ENCODE measurements at regions not wholly inside any gene's neighbourhood (a gene's known extent, or its start where the extent isn't known, plus 50 kb on each side); places are given as distances from the start of the nearest gene placed in this dataset.
"Not testable (repeated sequence)": the region's sequence is repeated elsewhere in the genome, so short reads cannot be mapped to it uniquely, and the experiment has no call there.

GRCh38 chr9:109653470-109653869 is 126.5 kb upstream of the PALM2AKAP2 start:
- DNase-seq (ENCODE audit: low read depth in 2 of 3, low spot score in 1 of 3) = no peak

- not testable (repeated sequence) for DNase-seq (ENCODE audit: low read depth in 2 of 3, low spot score in 1 of 3)
Observed at GRCh38 chr9:109663978-109664377, 116.0 kb upstream of the PALM2AKAP2 start.

- not testable (repeated sequence) for DNase-seq (ENCODE audit: low read depth in 2 of 3, low spot score in 1 of 3)
Observed at GRCh38 chr9:109665736-109666135, 114.3 kb upstream of the PALM2AKAP2 start.

GRCh38 chr9:109681301-109681700 is 98.7 kb upstream of the PALM2AKAP2 start:
- no peak for DNase-seq (ENCODE audit: low read depth in 2 of 3, low spot score in 1 of 3)

GRCh38 chr9:109682227-109682626 is 97.8 kb upstream of the PALM2AKAP2 start:
- DNase-seq (ENCODE audit: low read depth in 2 of 3, low spot score in 1 of 3) = no peak

GRCh38 chr9:109683521-109683920 is 96.5 kb upstream of the PALM2AKAP2 start:
- DNase-seq (ENCODE audit: low read depth in 2 of 3, low spot score in 1 of 3) = no peak

- no peak for DNase-seq (ENCODE audit: low read depth in 2 of 3, low spot score in 1 of 3)
Observed at GRCh38 chr9:109689701-109690100, 90.3 kb upstream of the PALM2AKAP2 start.

GRCh38 chr9:109699019-109699418 is 81.0 kb upstream of the PALM2AKAP2 start:
- no peak for DNase-seq (ENCODE audit: low read depth in 2 of 3, low spot score in 1 of 3)

- DNase-seq (ENCODE audit: low read depth in 2 of 3, low spot score in 1 of 3) = no peak
Observed at GRCh38 chr9:109704546-109704945, 75.5 kb upstream of the PALM2AKAP2 start.

- no peak for DNase-seq (ENCODE audit: low read depth in 2 of 3, low spot score in 1 of 3)
Observed at GRCh38 chr9:109705515-109705914, 74.5 kb upstream of the PALM2AKAP2 start.

- no peak for DNase-seq (ENCODE audit: low read depth in 2 of 3, low spot score in 1 of 3)
Observed at GRCh38 chr9:109707355-109707754, 72.6 kb upstream of the PALM2AKAP2 start.

GRCh38 chr9:109708451-109708945 is 71.5 kb upstream of the PALM2AKAP2 start:
- DNase-seq (ENCODE audit: low read depth in 2 of 3, low spot score in 1 of 3) = no peak

GRCh38 chr9:109709866-109710265 is 70.1 kb upstream of the PALM2AKAP2 start:
- no peak for DNase-seq (ENCODE audit: low read depth in 2 of 3, low spot score in 1 of 3)

- DNase-seq (ENCODE audit: low read depth in 2 of 3, low spot score in 1 of 3) = no peak
Observed at GRCh38 chr9:109710830-109711229, 69.2 kb upstream of the PALM2AKAP2 start.

GRCh38 chr9:109715344-109715743 is 64.7 kb upstream of the PALM2AKAP2 start:
- DNase-seq (ENCODE audit: low read depth in 2 of 3, low spot score in 1 of 3) = no peak

GRCh38 chr9:109716631-109717030 is 63.4 kb upstream of the PALM2AKAP2 start:
- DNase-seq (ENCODE audit: low read depth in 2 of 3, low spot score in 1 of 3) = no peak

- no peak for DNase-seq (ENCODE audit: low read depth in 2 of 3, low spot score in 1 of 3)
Observed at GRCh38 chr9:109717342-109717741, 62.7 kb upstream of the PALM2AKAP2 start.

- DNase-seq (ENCODE audit: low read depth in 2 of 3, low spot score in 1 of 3) = no peak
Observed at GRCh38 chr9:109718861-109719260, 61.1 kb upstream of the PALM2AKAP2 start.

GRCh38 chr9:109721001-109721400 is 59.0 kb upstream of the PALM2AKAP2 start:
- no peak for DNase-seq (ENCODE audit: low read depth in 2 of 3, low spot score in 1 of 3)

GRCh38 chr9:109722007-109722406 is 58.0 kb upstream of the PALM2AKAP2 start:
- no peak for DNase-seq (ENCODE audit: low read depth in 2 of 3, low spot score in 1 of 3)

GRCh38 chr9:109723781-109724180 is 56.2 kb upstream of the PALM2AKAP2 start:
- DNase-seq (ENCODE audit: low read depth in 2 of 3, low spot score in 1 of 3) = no peak

- DNase-seq (ENCODE audit: low read depth in 2 of 3, low spot score in 1 of 3) = no peak
Observed at GRCh38 chr9:109725460-109725859, 54.5 kb upstream of the PALM2AKAP2 start.

GRCh38 chr9:109726119-109726518 is 53.9 kb upstream of the PALM2AKAP2 start:
- DNase-seq (ENCODE audit: low read depth in 2 of 3, low spot score in 1 of 3) = no peak

All from stimulated activated CD4-positive, alpha-beta T cell treated with anti-CD3 and anti-CD28 coated beads, Interleukin-12 subunit alpha, Interleukin-12 subunit beta, amount 100 ng/mL, for 48 hours (primary cell).